ENCODE measurements at regions not wholly inside any gene's neighbourhood (a gene's known extent, or its start where the extent isn't known, plus 50 kb on each side); places are given as distances from the start of the nearest gene placed in this dataset.

- Mint-ChIP-seq H3K27ac (ENCODE audit: unreplicated experiment) (no peak overlapping the region), H3K27me3 (ENCODE audit: unreplicated experiment) (no peaks in the 10 kb centered on the region), H3K4me3 (ENCODE audit: unreplicated experiment) (no peak overlapping the region), H3K36me3 (ENCODE audit: low read depth, unreplicated experiment) (no peaks in the 10 kb centered on the region), H3K4me1 (ENCODE audit: unreplicated experiment) (no peaks in the 10 kb centered on the region), H3K9me3 (ENCODE audit: unreplicated experiment) (no peaks in the 10 kb centered on the region)
- no peak for DNase-seq (ENCODE audit: low spot score)
- TF ChIP-seq CTCF (IDR thresholded peaks at IDR 0.05; ENCODE audit: unreplicated experiment), result no peak
Observed at GRCh38 chr18:60982928-60983327, 350.3 kb upstream of the CDH20 start.

DNA sequence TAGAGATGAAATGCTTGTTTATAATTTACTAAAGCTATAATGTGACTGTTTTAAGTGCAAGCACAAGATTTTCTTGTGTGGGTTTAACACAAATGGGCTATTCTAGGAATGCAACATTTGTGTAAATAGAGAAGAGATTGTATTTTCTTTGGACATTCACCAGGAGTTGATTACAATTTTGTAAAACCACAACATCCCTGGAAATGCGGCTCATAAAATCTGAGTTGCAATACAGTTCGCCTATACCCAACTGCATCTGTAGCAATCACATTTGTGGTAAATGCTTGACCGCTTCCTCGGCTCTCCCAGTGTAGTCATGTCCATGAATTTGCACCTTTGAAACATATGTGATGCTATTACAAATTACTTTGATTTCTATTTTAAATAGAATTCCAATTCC is 348.7 kb upstream of the CDH20 start:
- H3K36me3 Mint-ChIP-seq (ENCODE audit: low read depth, unreplicated experiment), result no peaks in the 10 kb centered on the region
- DNase-seq (ENCODE audit: low spot score), result no peak
- no peak for TF ChIP-seq CTCF (IDR thresholded peaks at IDR 0.05; ENCODE audit: unreplicated experiment)
- no peak overlapping the region for H3K4me3 Mint-ChIP-seq (ENCODE audit: unreplicated experiment)
- peaks cover 1% of the 10 kb centered on the region for H3K27me3 Mint-ChIP-seq (ENCODE audit: unreplicated experiment)
- no peaks in the 10 kb centered on the region for H3K9me3 Mint-ChIP-seq (ENCODE audit: unreplicated experiment)
- H3K4me1 Mint-ChIP-seq (ENCODE audit: unreplicated experiment), result no peaks in the 10 kb centered on the region
- no peak overlapping the region for H3K27ac Mint-ChIP-seq (ENCODE audit: unreplicated experiment)

- H3K4me1 Mint-ChIP-seq (ENCODE audit: unreplicated experiment), result no peaks in the 10 kb centered on the region
Observed at GRCh38 chr18:60987963-60988362, 345.3 kb upstream of the CDH20 start.

GRCh38 chr18:60996326-60996725 is 336.9 kb upstream of the CDH20 start:
- Mint-ChIP-seq H3K27ac (ENCODE audit: unreplicated experiment) (no peak overlapping the region), H3K9me3 (ENCODE audit: unreplicated experiment) (peaks cover 3% of the 10 kb centered on the region), H3K36me3 (ENCODE audit: low read depth, unreplicated experiment) (no peaks in the 10 kb centered on the region), H3K4me1 (ENCODE audit: unreplicated experiment) (no peaks in the 10 kb centered on the region), H3K27me3 (ENCODE audit: unreplicated experiment) (no peaks in the 10 kb centered on the region), H3K4me3 (ENCODE audit: unreplicated experiment) (no peak overlapping the region)
- DNase-seq (ENCODE audit: low spot score), result no peak
- no peak for TF ChIP-seq CTCF (IDR thresholded peaks at IDR 0.05; ENCODE audit: unreplicated experiment)

More at GRCh38 chr18:60987963-60988362, 345.3 kb upstream of the CDH20 start:
- Mint-ChIP-seq H3K27me3 (ENCODE audit: unreplicated experiment) (peaks cover 1% of the 10 kb centered on the region), H3K36me3 (ENCODE audit: low read depth, unreplicated experiment) (no peaks in the 10 kb centered on the region), H3K4me3 (ENCODE audit: unreplicated experiment) (no peak overlapping the region), H3K9me3 (ENCODE audit: unreplicated experiment) (peaks cover 2% of the 10 kb centered on the region), H3K27ac (ENCODE audit: unreplicated experiment) (no peak overlapping the region)
- no peak for DNase-seq (ENCODE audit: low spot score)
- no peak for TF ChIP-seq CTCF (IDR thresholded peaks at IDR 0.05; ENCODE audit: unreplicated experiment)

GRCh38 chr18:60996822-60997221 is 336.4 kb upstream of the CDH20 start:
- Mint-ChIP-seq H3K36me3 (ENCODE audit: low read depth, unreplicated experiment) (no peaks in the 10 kb centered on the region), H3K4me3 (ENCODE audit: unreplicated experiment) (no peak overlapping the region), H3K27ac (ENCODE audit: unreplicated experiment) (no peak overlapping the region), H3K9me3 (ENCODE audit: unreplicated experiment) (peaks cover 3% of the 10 kb centered on the region), H3K4me1 (ENCODE audit: unreplicated experiment) (no peaks in the 10 kb centered on the region), H3K27me3 (ENCODE audit: unreplicated experiment) (no peaks in the 10 kb centered on the region)
- TF ChIP-seq CTCF (IDR thresholded peaks at IDR 0.05; ENCODE audit: unreplicated experiment), result no peak
- DNase-seq (ENCODE audit: low spot score), result no peak

All from endothelial cell (in vitro differentiated cells).